GM12875 (cell line): ENCODE measurements at regions not wholly inside any gene's neighbourhood (a gene's known extent, or its start where the extent isn't known, plus 50 kb on each side); places are given as distances from the start of the nearest gene placed in this dataset.

Experiments
- H3K4me3 ChIP-seq: one replicate; pipeline ENCODE4 v1.5.1; 2011; ENCODE audit warnings: low read depth, low read length, control low read depth
- TF ChIP-seq, protein P1 (sequence below): IDR thresholded peaks from 2 replicates; pipeline ENCODE4 v1.5.1; 2011; ENCODE audit warnings: low read depth, mild to moderate bottlenecking, control low read depth, inconsistent platforms, low read length, moderate library complexity, borderline replicate concordance; ENCODE audit not compliant: insufficient read depth

DNA sequence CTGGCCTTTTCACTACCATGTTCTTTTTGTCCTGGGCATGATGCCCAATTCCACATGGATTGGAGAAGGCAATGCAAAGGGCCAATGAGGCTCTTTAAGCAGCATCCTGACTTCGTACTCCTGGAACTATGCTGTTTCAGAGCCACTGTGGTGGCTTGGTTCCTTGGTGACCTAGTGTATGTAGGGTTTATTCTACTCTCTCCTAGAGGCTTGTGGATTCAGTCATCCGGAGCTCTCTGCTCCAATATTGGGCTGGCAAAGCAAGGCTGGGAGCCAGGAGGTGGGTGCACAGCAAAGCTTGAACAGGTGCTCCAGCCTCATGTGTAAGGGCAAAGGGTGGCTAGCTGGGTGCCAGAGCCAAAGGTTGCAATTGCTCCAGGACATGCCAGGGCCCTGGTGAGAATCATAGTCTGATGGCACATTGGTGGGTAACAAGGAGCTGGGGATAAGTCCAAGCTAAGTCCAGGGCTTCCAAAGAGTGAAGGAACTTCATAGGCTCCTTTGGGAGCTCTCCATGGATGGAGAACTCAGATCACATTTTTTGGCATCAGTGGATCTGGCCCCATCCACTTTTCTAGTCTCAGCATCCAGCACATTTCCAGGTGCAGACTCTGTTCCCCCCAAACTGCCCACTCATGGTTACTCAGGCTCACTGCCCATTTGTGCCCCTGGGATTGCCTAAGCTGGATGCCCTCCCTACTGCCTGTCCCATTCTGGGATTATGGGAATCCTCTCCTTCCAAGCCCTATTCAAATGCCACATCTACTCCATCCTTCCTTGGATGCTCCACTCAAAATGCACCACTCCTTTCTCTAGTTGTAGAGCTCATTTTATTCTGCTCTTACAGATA is 253.9 kb downstream of the EMP1 start:
- TF ChIP-seq, protein P1, sequence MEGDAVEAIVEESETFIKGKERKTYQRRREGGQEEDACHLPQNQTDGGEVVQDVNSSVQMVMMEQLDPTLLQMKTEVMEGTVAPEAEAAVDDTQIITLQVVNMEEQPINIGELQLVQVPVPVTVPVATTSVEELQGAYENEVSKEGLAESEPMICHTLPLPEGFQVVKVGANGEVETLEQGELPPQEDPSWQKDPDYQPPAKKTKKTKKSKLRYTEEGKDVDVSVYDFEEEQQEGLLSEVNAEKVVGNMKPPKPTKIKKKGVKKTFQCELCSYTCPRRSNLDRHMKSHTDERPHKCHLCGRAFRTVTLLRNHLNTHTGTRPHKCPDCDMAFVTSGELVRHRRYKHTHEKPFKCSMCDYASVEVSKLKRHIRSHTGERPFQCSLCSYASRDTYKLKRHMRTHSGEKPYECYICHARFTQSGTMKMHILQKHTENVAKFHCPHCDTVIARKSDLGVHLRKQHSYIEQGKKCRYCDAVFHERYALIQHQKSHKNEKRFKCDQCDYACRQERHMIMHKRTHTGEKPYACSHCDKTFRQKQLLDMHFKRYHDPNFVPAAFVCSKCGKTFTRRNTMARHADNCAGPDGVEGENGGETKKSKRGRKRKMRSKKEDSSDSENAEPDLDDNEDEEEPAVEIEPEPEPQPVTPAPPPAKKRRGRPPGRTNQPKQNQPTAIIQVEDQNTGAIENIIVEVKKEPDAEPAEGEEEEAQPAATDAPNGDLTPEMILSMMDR: no peak
- H3K4me3 ChIP-seq: no peak overlapping the region

DNA sequence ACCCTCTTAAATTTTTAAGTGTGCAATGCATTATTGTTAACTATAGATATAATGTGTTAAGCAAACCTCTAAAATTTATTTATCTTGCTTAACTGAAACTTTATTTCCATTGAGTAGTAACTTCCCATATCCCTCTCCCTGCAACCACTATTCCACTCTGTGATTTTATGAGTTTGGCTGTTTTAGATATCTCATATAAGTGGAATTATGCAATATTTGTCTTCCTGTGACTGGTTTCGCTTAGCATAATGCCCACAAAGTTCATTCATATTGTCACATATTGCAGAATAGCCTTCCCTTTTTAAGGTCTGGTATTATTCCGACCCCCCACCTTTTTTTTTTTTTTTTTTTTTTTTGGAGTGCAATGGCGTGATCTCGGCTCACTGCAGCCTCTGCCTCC is 247.6 kb downstream of the EMP1 start:
- H3K4me3 ChIP-seq: no peak overlapping the region
- TF ChIP-seq, protein P1: no peak

DNA sequence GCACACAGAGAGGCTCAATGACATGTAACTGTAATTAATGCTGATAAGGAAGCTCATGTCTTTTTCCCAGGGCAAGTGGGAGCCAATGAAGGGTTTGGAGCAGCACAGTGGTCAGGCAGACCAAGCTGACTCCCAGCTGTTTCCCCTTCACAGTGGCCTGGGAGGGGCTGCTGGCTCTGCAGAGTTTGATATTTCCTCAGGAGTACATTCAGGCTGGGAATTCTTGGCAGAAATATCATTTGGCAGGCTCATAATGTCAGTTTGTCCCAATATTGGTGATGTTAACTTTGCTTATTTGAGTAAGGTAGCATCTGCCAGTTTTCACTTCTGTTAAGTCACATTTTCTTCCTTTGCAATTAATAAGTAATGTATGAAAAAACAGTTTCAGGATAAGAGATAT is 247.0 kb downstream of the EMP1 start:
- TF ChIP-seq, protein P1: no peak
- H3K4me3 ChIP-seq: no peak overlapping the region

DNA sequence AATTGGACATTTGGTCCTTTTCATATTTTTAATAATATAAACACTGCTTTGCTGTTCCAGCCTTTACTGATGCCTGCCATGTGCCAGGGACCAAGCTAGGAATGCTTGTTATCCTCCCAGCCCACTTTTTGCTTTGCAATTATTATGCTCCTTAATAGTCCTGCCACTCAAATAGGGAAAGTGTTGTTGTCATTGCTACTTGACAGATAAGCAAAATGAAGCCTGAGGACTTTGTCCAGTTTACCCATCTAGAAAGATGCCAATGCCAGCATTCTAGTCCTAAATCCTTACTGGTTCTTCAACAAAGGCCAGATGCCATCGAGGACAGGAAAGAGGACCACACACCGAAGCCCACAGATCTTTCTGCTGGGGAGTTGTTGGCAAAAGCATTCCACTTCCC is 246.5 kb downstream of the EMP1 start:
- no peak overlapping the region for H3K4me3 ChIP-seq
- TF ChIP-seq, protein P1: no peak

DNA sequence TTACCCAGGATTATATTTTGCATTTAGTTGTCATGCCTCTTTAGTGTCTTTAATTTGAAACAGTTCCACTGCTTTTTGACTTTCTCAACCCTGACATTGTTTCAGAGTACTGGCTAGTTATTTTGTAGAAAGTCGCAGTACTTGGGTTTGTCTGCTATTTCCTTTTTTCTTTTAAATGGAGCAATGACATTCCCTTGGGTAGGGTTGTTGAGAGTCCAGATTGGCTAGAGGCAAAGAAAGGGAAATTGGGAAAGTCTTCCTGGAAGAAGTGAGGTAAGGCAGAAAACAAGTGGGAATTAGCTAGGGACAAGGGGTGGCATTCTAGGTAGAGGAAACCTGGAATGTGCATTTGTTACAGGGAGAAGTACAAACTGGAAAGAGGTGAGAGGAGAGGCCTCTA is 245.9 kb downstream of the EMP1 start:
- H3K4me3 ChIP-seq: no peak overlapping the region
- TF ChIP-seq, protein P1: no peak

DNA sequence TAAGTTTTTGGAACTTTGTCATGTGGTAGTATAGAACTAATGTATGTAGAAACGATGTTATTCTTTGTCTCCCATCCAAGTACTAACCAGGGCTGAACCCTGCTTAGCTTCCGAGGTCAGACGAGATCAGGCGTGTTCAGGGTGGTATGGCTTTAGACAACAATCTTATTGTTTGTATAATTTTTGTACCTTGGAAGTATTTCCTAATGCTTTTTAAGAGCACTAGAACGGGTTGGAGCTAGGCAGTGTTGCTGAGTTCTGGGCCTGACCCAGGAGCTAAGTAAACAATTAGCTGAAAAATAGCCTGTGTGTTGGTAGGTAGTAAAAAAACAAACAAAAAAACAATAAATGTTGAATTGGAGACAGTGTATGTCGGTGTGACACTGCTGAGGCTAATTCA is 244.3 kb downstream of the EMP1 start:
- TF ChIP-seq, protein P1: no peak
- H3K4me3 ChIP-seq: no peak overlapping the region

DNA sequence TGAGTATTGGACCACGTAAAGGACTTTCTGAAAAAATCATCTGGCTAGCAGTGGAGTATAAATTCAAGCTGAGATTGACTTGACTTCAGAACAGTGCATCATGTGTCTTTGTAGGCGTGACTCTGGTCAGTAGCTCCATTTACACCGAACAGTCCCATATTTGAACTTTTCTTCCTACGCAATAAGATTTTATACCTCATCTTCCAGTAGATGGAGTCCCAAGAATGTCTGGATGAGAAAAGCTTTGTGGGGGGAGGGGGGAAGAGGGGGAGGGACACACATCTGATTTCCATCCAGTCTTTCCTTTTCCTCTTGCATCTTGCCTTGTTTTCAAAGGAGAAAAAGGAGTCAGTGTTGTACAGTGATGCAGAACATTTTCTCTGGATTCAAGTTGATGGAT is 241.0 kb downstream of the EMP1 start:
- H3K4me3 ChIP-seq: no peak overlapping the region
- TF ChIP-seq, protein P1: no peak
